Prostate gland (tissue), 2 donors: ENCODE measurements at regions not wholly inside any gene's neighbourhood (a gene's known extent, or its start where the extent isn't known, plus 50 kb on each side); places are given as distances from the start of the nearest gene placed in this dataset.

Experiments
- CTCF ChIP-seq, 4 experiments: fragments of 200-600 bp in 2 of 4; fragments of 450-650 bp in 2 of 4; sonication (generic) in 2 of 4; IDR thresholded peaks; 1 replicate in 3 of 4; 2 replicates in 1 of 4; pipeline ENCODE4 v1.5.1; 2016 to 2019; ENCODE audit warnings: antibody characterized with exemption in 4 of 4, mild to moderate bottlenecking in 2 of 4, moderate library complexity in 2 of 4
- POLR2A ChIP-seq: fragments of 450-650 bp; IDR thresholded peaks from one replicate; pipeline ENCODE4 v1.6.1; 2016; ENCODE audit warnings: antibody characterized with exemption, mild to moderate bottlenecking

DNA sequence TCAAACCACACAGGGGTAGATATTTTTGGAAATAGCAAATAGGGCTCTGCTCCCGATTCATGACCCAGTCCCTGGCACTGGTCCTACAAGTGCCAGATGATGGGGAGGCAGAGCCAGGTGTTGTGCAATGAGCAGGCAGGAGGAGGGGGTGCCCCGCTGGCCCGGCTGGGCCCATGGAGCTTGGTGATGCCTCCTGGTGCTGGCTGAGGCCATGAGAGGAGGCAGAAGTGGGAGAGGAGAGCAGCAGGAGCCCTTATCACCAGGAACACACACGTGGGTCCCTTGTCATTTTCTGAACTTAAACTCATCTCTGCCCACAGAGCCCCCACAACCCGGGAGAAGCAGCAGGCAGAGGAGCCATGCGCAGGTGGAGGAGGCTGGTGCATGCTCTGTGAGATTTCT is 90.5 kb upstream of the MAPK4 start:
- TF ChIP-seq CTCF (IDR thresholded peaks at IDR 0.05) (no peak), POLR2A (no peak)
